SKM-1 treated with dmso at 0.1 percent for 144 hours (cell line): ENCODE measurements at regions not wholly inside any gene's neighbourhood (a gene's known extent, or its start where the extent isn't known, plus 50 kb on each side); places are given as distances from the start of the nearest gene placed in this dataset.
A peak's percentile ranks its signal among the peaks of the same experiment; 100 is the strongest.
"Not testable (repeated sequence)": the region's sequence is repeated elsewhere in the genome, so short reads cannot be mapped to it uniquely, and the experiment has no call there.

Experiments used
- DNase-seq: peaks from one replicate; lab custom pipeline; 2025; ENCODE audit not compliant: unreplicated experiment; lab: John Stamatoyannopoulos, UW

GRCh38 chr7:21305455-21306235 is 122.2 kb upstream of the SP4 start:
- no peak for DNase-seq

- no peak for DNase-seq
Observed at GRCh38 chr7:21314954-21315353, 112.9 kb upstream of the SP4 start.

- DNase-seq = no peak
Observed at GRCh38 chr7:21317966-21318915, 109.6 kb upstream of the SP4 start.

- no peak for DNase-seq
Observed at GRCh38 chr7:21318916-21319270, 109.0 kb upstream of the SP4 start.

- DNase-seq = no peak
Observed at GRCh38 chr7:21326241-21326640, 101.6 kb upstream of the SP4 start.

- no peak for DNase-seq
Observed at GRCh38 chr7:21326921-21327320, 101.0 kb upstream of the SP4 start.

GRCh38 chr7:21327422-21328409 is 100.2 kb upstream of the SP4 start:
- no peak for DNase-seq

- DNase-seq = no peak
Observed at GRCh38 chr7:21330462-21331178, 97.3 kb upstream of the SP4 start.

GRCh38 chr7:21334906-21335305 is 93.0 kb upstream of the SP4 start:
- no peak for DNase-seq

GRCh38 chr7:21336743-21337142 is 91.1 kb upstream of the SP4 start:
- no peak for DNase-seq

- DNase-seq = no peak
Observed at GRCh38 chr7:21338728-21339164, 89.1 kb upstream of the SP4 start.

GRCh38 chr7:21344900-21345299 is 83.0 kb upstream of the SP4 start:
- DNase-seq = not testable (repeated sequence)

- no peak for DNase-seq
Observed at GRCh38 chr7:21345361-21345760, 82.5 kb upstream of the SP4 start.

- DNase-seq = no peak
Observed at GRCh38 chr7:21346297-21346696, 81.6 kb upstream of the SP4 start.

GRCh38 chr7:21352540-21353387 is 75.1 kb upstream of the SP4 start:
- DNase-seq = peak; percentile 87

- DNase-seq = no peak
Observed at GRCh38 chr7:21353388-21353780, 74.5 kb upstream of the SP4 start.

GRCh38 chr7:21354284-21354683 is 73.6 kb upstream of the SP4 start:
- no peak for DNase-seq

- DNase-seq = peak; percentile 93
Observed at GRCh38 chr7:21355406-21355874, 72.4 kb upstream of the SP4 start.

GRCh38 chr7:21356616-21357015 is 71.3 kb upstream of the SP4 start:
- no peak for DNase-seq
